SHP77 treated with DMSO at 0.1 percent for 48 hours (cell line): ENCODE measurements at regions not wholly inside any gene's neighbourhood (a gene's known extent, or its start where the extent isn't known, plus 50 kb on each side); places are given as distances from the start of the nearest gene placed in this dataset.

Source experiments
- DNase-seq: peaks from one replicate; lab custom pipeline; 2025; lab: John Stamatoyannopoulos, UW

- no peak for DNase-seq
These were observed 2180.1 kb downstream of the TP53TG3F start for GRCh38 chr16:35639233-35640205.

- no peak for DNase-seq
These were observed 2183.0 kb downstream of the TP53TG3F start for GRCh38 chr16:35642322-35642835.

- DNase-seq: no peak
These were observed 2192.4 kb downstream of the TP53TG3F start for GRCh38 chr16:35651841-35652240.

DNA sequence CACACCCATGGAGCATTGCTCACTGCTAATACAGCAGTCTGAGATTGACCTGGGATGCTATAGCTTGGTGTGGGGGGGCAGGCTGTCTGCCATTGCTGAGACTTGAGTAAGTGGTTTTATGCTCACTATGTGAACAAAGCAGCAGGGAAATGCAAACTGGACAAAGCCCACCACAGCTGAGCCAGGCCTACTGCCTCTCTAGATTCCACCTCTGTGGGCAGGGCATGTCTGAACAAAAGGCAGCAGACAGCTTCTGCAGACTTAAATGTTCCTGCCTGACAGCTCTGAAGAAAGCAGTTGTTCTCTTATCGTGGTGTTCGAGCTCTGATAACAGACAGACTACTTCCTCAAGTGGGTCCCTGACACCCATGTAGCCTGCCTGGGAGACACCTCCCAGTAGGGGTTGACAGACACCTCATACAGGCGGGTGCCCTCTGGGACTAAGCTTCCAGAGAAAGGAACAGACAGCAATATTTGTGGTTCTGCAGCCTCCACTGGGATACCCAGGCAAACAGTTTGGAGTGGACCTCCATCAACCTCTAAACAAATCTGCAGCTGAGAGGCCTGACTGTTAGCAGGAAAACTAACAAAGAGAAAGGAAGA is 2204.8 kb downstream of the TP53TG3F start:
- no peak for DNase-seq

DNA sequence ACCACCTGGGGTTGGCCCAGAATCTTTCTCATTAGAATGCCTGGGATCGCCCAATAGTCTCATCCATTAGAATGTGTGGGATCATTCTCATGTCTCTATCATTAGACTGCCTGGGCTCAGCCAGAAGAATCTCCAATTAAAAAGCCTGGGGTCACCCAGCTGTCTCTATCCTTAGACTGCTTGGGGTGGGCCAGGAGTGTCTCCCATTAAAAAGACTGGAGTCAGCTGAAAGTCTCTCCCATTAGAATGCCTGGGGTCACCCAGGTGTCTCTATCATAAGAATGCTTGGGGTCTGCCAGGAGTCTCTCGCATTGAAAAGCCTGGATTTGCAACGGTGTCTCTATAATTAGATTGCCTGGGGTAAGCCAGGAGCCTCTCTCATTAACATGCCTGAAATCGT is 2225.7 kb downstream of the TP53TG3F start:
- DNase-seq: no peak

DNA sequence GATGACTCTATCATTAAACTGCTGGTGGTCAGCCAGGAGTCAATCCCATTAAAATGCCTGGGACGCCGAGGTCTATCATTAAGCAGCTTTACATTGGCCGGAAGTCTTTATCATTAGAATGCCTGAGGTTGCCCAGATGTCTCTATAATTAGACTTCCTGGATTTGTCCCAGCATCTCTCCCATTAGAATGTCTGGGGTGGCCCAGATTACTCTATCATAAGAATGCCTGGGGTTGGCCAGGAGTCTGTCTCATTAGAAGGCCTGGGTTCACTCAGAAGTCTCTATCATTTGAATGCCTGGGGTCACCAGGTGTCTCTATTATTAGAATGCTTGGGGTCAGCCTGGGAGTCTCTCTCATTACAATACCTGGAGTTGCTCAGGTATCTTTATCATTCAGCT is 2227.2 kb downstream of the TP53TG3F start:
- no peak for DNase-seq

DNA sequence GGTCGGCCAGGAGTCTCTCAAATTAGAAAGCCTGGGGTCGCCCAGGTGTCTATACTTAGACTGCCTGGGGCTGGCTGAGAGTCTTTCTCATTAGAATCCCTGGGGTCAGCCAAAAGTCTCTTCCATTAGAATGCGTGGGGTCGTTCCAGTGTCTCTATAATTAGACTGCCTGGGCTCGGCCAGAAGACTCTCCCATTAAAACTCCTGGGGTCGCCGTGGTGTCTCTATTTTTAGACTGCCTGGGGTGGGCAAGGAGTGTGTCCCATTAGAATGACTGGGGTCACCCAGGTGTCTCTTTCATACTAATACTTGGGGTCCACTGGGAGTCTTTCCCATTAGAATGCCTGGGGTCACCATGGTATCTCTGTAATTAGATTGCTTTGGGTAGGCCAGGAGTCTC is 2227.7 kb downstream of the TP53TG3F start:
- DNase-seq: no peak

GRCh38 chr16:35687781-35688180 is 2228.4 kb downstream of the TP53TG3F start:
- no peak for DNase-seq

DNA sequence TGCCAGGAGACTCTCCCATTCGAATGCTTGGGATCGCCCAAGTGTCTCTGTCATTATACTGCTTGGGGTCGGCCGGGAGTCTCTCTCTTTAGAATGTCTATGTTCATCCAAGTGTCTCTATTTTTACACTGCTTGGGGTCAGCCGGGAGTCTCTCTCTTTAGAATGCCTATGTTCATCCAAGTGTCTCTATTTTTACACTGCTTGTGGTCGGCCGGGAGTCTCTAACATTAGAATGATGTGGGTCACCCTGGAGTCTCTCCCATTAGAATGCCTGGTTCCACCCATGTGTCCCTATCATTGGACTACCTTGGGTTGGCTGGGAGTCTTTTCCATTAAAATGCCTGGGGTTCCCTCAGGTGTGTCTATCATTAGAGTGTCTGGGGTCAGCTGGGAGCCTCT is 2230.4 kb downstream of the TP53TG3F start:
- DNase-seq: no peak

GRCh38 chr16:35690413-35690812 is 2231.0 kb downstream of the TP53TG3F start:
- no peak for DNase-seq

DNA sequence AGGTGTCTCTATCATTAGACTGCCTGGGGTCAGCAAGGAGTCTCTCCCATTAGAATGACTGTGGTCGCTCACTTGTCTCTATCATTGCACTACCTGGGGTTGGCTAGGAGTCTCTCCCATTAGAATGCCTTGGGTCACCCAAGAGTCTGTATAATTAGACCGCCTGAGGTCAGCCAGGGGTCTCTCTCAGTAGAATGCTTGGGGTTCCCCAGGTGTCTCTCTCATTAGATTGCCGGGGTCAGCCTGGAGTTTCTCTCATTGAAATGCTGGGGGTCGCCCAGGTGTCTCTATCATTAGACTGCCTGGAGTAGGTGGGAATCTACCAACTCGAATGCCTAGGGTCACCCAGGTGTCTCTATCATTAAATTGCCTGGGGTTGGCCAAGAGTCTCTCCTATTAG is 2231.6 kb downstream of the TP53TG3F start:
- no peak for DNase-seq

DNA sequence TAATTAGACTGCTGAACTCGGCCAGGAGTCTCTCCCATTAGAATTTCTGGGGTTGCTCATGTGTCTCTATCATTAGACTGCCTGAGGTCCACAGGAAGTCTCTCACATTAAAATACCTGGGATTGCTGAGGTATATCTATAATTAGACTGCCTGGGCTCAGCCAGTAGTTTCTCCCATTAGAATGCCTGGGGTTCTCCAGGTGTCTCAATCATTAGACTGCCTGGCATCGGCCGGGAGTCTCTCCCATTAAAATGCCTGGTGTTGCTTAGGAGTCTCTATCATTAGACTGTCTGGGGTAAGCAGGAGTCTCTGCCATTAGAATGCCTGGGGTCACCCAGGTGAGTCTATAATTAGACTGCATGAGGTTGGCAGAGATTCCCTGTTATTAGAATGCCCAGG is 2233.4 kb downstream of the TP53TG3F start:
- DNase-seq: no peak

- no peak for DNase-seq
These were observed 2247.5 kb downstream of the TP53TG3F start for GRCh38 chr16:35706901-35707300.

DNA sequence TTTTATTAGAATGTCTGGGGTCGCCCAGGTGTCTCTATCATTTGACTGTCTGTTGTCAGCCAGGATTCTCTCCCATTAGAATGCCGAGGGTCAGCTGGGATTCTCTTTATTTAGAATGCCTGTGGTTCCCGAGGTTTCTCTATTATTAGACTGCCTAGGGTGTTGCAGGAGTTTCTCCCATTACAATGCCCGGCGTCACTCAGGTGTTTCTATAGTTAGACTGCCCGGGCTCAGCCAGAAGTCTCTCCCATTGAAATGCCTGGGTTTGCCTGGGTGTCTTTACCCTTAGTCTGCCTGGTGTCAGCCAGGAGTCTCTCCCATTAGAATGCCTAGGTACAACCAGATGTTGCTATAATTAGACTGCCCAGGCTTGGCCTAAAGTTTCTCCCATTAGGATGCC is 2252.0 kb downstream of the TP53TG3F start:
- no peak for DNase-seq

GRCh38 chr16:35711958-35712357 is 2252.5 kb downstream of the TP53TG3F start:
- DNase-seq: no peak

DNA sequence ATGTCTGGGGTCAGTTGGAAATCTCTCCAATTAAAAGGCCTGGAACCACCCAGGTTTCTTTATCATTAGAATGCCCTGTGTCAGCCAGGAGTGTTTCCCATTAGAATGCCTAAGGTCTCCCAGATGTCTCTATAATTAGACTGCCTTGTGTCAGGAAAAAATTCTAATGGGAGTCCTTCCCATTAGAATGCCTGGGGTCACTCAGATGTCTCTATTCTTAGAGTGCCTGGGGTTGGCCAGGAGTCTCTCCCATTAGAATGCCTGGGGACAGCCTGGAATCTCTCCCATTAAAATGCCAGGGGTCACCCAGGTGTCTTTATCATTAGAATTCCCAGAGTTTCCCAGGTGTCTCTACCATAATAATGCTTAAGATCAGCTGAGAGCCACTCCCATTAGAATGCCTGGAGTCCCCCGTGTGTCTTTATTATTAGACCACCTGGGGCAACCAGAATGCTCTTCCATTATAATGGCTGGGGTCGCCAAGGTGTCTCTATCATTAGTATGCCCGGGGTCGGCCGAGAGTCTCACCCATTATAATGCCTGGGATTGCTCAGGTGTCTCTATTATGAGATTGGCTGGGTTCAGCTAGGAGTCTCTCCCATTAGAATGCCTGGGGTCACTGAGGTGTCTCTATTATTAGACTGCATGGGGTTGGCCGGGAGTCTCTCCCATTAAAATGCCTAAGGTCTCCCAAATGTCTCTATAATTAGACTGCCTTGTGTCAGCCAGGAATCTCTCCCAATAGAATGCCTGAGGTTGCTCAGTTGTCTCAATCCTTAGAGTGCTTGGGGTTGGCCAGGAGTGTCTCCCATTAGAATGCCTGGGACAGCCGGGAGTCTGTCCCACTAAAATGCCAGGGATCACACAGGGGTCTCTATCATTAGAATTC is 2254.6 kb downstream of the TP53TG3F start:
- no peak for DNase-seq

DNA sequence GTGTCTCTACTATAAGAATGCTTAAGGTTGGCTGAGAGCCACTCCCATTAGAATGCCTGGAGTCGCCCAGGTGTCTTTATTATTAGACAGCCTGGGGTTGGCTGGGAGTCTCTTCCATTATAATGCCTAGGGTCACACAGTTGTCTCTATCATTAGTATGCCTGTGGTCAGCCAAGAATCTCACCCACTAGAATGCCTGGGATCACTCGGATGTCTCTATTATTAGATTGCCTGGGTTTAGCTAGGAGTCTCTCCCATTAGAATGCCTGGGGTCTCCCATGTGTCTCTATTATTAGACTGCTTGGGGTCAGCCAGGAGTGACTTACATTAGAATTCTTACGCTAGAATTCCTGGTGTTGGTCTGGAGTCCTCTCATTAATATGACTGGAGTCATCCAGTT is 2255.3 kb downstream of the TP53TG3F start:
- no peak for DNase-seq

DNA sequence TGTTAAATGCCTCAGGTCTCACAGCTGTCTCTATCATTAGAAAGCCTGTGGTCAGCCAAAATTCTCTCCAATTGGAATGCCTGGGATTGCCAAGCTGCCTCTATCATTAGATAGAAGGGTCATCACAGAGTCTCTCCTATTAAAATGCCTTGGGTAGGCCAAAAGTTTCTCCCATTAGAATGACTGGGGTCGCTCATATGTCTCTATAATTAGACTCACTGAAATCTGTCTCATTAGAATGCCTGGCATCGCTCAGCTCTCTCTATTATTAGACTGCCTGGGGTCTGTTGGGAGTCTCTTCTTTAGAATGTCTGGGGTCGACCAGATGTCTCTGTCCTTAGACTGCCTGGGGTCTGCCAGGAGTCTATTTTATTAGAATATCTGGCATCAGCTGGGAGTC is 2265.1 kb downstream of the TP53TG3F start:
- no peak for DNase-seq

GRCh38 chr16:35725949-35726348 is 2266.5 kb downstream of the TP53TG3F start:
- DNase-seq: no peak

DNA sequence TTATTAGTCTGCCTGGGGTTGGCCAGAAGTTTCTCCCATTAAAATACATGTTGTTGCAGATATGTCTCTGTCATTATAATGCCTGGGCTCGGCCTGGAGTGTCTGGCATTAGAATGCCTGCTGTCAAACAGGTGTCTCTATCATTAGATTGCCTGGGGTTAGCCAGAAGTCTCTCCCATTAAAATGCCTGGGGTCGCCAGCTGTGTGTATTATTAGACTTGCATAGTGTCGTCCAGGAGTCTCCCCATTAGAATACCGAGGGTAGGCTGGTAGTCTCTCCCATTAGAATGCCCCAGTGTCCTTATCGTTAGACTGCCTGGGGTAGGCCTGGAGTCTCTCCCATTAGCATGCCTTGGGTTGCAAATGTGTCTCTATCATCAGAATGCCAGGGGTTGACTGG is 2270.8 kb downstream of the TP53TG3F start:
- DNase-seq: no peak

DNA sequence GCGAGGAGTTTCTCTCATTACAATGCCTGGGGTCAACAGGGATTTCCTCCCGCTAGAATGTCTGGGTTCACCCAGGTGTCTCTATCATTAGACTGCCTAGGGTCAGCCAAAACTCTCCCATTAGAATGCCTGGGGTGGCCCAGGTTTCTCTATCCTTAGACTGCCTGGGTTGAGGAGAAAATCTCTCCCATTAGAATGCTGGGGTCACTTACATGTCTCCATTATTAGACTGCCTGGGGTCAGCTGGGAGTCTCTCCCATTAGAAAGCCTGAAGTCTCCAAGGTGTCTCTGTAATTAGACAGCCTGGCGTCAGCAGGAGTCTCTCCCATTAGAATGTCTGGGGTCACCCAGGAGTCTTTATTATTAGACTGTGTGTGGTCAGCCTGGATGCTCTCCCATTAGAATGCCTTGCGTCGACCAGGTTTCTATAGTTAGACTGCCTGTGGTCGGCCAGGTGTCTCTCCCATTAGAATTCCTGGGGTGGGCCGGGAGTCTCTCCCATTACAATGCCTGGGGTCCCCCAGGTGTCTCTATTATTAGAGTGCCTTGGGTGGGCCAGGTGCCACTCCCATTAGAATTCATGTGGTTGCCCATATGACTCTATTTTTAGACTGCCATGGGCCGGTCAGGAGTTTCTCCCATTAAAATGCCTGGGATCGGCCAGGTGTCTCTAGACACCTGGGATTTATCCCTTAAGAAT is 2272.1 kb downstream of the TP53TG3F start:
- DNase-seq: no peak
